H1 (cell line): ENCODE measurements at regions not wholly inside any gene's neighbourhood (a gene's known extent, or its start where the extent isn't known, plus 50 kb on each side); places are given as distances from the start of the nearest gene placed in this dataset.

Experiments
- CBX8 ChIP-seq: fragments of 300-800, 300-1000 bp; sonication (generic); IDR thresholded peaks from 2 replicates; pipeline ENCODE4 v1.7.1; 2016; ENCODE audit warnings: low read depth, low read length, borderline replicate concordance
- HDAC2 ChIP-seq, 2 experiments: fragments of 300-600 bp in 1 of 2; sonication (generic) in 1 of 2; IDR thresholded peaks; 2 replicates each; pipeline ENCODE4 v1.6.1; 2011 to 2012; ENCODE audit warnings: low read depth in 2 of 2, low read length in 2 of 2, mild to moderate bottlenecking in 2 of 2, moderate library complexity in 2 of 2, borderline replicate concordance in 1 of 2, inconsistent platforms in 1 of 2
- NRF1 ChIP-seq: IDR thresholded peaks from 2 replicates; pipeline ENCODE4 v1.6.1; 2011; ENCODE audit warnings: mild to moderate bottlenecking, low read depth, low read length, improper control_type of control experiment
- SIN3A ChIP-seq, 2 experiments: IDR thresholded peaks in 1 of 2; conservative IDR thresholded peaks in 1 of 2; 2 replicates each; pipeline ENCODE4 v1.6.1; 2011 to 2012; ENCODE audit warnings: low read length in 2 of 2, improper control_type of control experiment in 1 of 2, low read depth in 1 of 2, mild to moderate bottlenecking in 1 of 2
- TEAD4 ChIP-seq: IDR thresholded peaks from 2 replicates; pipeline ENCODE4 v1.6.1; 2012; ENCODE audit warnings: low read depth, low read length, inconsistent platforms, mixed read lengths
- TF ChIP-seq, protein P1 (sequence below), 3 experiments: IDR thresholded peaks; 1 replicate in 2 of 3; 2 replicates in 1 of 3; pipeline versions ENCODE4 v1.5.1 to v1.6.1; 2011; ENCODE audit warnings: low read length in 3 of 3, mild to moderate bottlenecking in 3 of 3, inconsistent platforms in 2 of 3, low read depth in 1 of 3, moderate library complexity in 1 of 3; ENCODE audit not compliant: insufficient read depth in 1 of 3; ENCODE audit errors: control extremely low read depth in 1 of 3

DNA sequence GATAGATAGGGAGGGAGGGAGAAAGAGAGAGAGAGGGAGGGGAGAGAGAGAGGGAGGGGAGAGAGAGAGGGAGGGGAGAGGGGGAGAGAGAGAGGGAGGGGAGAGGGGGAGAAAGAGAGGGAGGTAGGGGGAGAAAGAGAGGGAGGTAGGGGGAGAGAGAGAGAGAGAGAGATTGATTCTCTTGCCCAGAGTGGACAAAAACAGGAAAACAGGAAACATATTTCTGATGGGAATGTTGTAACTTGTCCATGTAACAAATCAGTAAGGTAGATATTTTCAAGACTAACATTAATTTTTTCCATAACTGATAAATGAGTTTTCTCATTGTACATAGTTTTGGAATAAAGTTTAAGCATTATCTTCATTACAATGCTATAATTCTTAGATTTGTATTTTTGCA, 811.7 kb upstream of the GRAMD2B start (continued):
- TF ChIP-seq, protein P1, sequence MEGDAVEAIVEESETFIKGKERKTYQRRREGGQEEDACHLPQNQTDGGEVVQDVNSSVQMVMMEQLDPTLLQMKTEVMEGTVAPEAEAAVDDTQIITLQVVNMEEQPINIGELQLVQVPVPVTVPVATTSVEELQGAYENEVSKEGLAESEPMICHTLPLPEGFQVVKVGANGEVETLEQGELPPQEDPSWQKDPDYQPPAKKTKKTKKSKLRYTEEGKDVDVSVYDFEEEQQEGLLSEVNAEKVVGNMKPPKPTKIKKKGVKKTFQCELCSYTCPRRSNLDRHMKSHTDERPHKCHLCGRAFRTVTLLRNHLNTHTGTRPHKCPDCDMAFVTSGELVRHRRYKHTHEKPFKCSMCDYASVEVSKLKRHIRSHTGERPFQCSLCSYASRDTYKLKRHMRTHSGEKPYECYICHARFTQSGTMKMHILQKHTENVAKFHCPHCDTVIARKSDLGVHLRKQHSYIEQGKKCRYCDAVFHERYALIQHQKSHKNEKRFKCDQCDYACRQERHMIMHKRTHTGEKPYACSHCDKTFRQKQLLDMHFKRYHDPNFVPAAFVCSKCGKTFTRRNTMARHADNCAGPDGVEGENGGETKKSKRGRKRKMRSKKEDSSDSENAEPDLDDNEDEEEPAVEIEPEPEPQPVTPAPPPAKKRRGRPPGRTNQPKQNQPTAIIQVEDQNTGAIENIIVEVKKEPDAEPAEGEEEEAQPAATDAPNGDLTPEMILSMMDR (IDR thresholded peaks at IDR 0.05; ENCODE audit: control extremely low read depth in 1 of 3, insufficient read depth in 1 of 3, low read depth in 1 of 3, low read length in 3 of 3): no peak
- TF ChIP-seq NRF1 (no peak), TEAD4 (no peak), SIN3A (conservative IDR thresholded peaks at IDR 0.05 in 1 of 2, IDR thresholded peaks at IDR 0.05 in 1 of 2; ENCODE audit: low read depth in 1 of 2, low read length in 2 of 2) (no peak), CBX8 (no peak), HDAC2 (IDR thresholded peaks at IDR 0.05; ENCODE audit: borderline replicate concordance in 1 of 2, low read depth in 2 of 2, low read length in 2 of 2) (no peak)
